T-helper 1 cell (primary cell): ENCODE measurements at regions not wholly inside any gene's neighbourhood (a gene's known extent, or its start where the extent isn't known, plus 50 kb on each side); places are given as distances from the start of the nearest gene placed in this dataset.
"Not testable (repeated sequence)": the region's sequence is repeated elsewhere in the genome, so short reads cannot be mapped to it uniquely, and the experiment has no call there.

Source experiments
- DNase-seq, 5 donors: peaks; one replicate each; pipeline ENCODE4 v3.0.0-alpha.2; 2012 to 2020

- no peak for DNase-seq
Measured at GRCh38 chr3:87568331-87568730, 291.9 kb upstream of the POU1F1 start.

- DNase-seq, result no peak
Measured at GRCh38 chr3:87564438-87564837, 288.1 kb upstream of the POU1F1 start.

GRCh38 chr3:87563712-87564111, 287.3 kb upstream of the POU1F1 start:
- no peak for DNase-seq

- DNase-seq, result no peak
Measured at GRCh38 chr3:87558492-87558891, 282.1 kb upstream of the POU1F1 start.

GRCh38 chr3:87555290-87555689, 278.9 kb upstream of the POU1F1 start:
- no peak for DNase-seq

GRCh38 chr3:87553058-87553457, 276.7 kb upstream of the POU1F1 start:
- no peak for DNase-seq

- no peak for DNase-seq
Measured at GRCh38 chr3:87550892-87551291, 274.5 kb upstream of the POU1F1 start.

GRCh38 chr3:87549208-87549607, 272.8 kb upstream of the POU1F1 start:
- no peak for DNase-seq

GRCh38 chr3:87548271-87548670, 271.9 kb upstream of the POU1F1 start:
- DNase-seq, result no peak

GRCh38 chr3:87546216-87546615, 269.8 kb upstream of the POU1F1 start:
- no peak for DNase-seq

- not testable (repeated sequence) for DNase-seq
Measured at GRCh38 chr3:87543408-87543807, 267.0 kb upstream of the POU1F1 start.

- DNase-seq, result no peak
Measured at GRCh38 chr3:87541723-87542122, 265.3 kb upstream of the POU1F1 start.

- DNase-seq, result not testable (repeated sequence)
Measured at GRCh38 chr3:87538722-87539121, 262.3 kb upstream of the POU1F1 start.

- no peak for DNase-seq
Measured at GRCh38 chr3:87509401-87509800, 233.0 kb upstream of the POU1F1 start.

GRCh38 chr3:87508921-87509320, 232.5 kb upstream of the POU1F1 start:
- DNase-seq, result no peak

GRCh38 chr3:87507753-87508152, 231.4 kb upstream of the POU1F1 start:
- no peak for DNase-seq

GRCh38 chr3:87503900-87504498, 227.6 kb upstream of the POU1F1 start:
- DNase-seq, result peak in 1 of 5 donors; percentile 37

- no peak for DNase-seq
Measured at GRCh38 chr3:87501076-87501475, 224.7 kb upstream of the POU1F1 start.

- DNase-seq, result no peak
Measured at GRCh38 chr3:87498358-87499080, 222.1 kb upstream of the POU1F1 start.

- DNase-seq, result no peak
Measured at GRCh38 chr3:87495938-87496337, 219.6 kb upstream of the POU1F1 start.

GRCh38 chr3:87494264-87494663, 217.9 kb upstream of the POU1F1 start:
- no peak for DNase-seq

- DNase-seq, result no peak
Measured at GRCh38 chr3:87491843-87492242, 215.5 kb upstream of the POU1F1 start.

GRCh38 chr3:87489892-87490291, 213.5 kb upstream of the POU1F1 start:
- DNase-seq, result no peak

GRCh38 chr3:87488765-87489164, 212.4 kb upstream of the POU1F1 start:
- no peak for DNase-seq

- DNase-seq, result not testable (repeated sequence)
Measured at GRCh38 chr3:87486635-87487034, 210.3 kb upstream of the POU1F1 start.
